CD14-positive monocyte (primary cell): ENCODE measurements at regions not wholly inside any gene's neighbourhood (a gene's known extent, or its start where the extent isn't known, plus 50 kb on each side); places are given as distances from the start of the nearest gene placed in this dataset.

Experiments used
- DNase-seq, 3 donors: peaks; one replicate each; pipeline ENCODE4 v3.0.0-alpha.2; 2011 to 2022
- H2AFZ ChIP-seq: 2 replicates; pipeline ENCODE4 v1.6.0; 2012; ENCODE audit warnings: mild to moderate bottlenecking, low read depth, low read length, inconsistent platforms; ENCODE audit not compliant: insufficient read depth, poor library complexity, severe bottlenecking
- H3K27ac ChIP-seq, 2 donors: 1 replicate in 1 of 2; 2 replicates in 1 of 2; pipeline ENCODE4 v1.5.1; 2012 to 2013; ENCODE audit warnings: low read length in 2 of 2, control low read depth in 1 of 2, inconsistent platforms in 1 of 2, low read depth in 1 of 2, mild to moderate bottlenecking in 1 of 2
- H3K27me3 ChIP-seq, 2 donors: one replicate each; pipeline versions ENCODE4 v1.6.0 to v1.6.1; 2011 to 2013; ENCODE audit warnings: low read length in 2 of 2; ENCODE audit not compliant: control insufficient read depth in 2 of 2, insufficient read depth in 2 of 2
- H3K36me3 ChIP-seq, 2 donors: replicated peaks in 1 of 2; 1 replicate in 1 of 2; 2 replicates in 1 of 2; pipeline versions ENCODE4 v1.5.1 to v1.6.1; 2012 to 2013; ENCODE audit warnings: low read length in 2 of 2, control low read depth in 1 of 2, inconsistent platforms in 1 of 2, mild to moderate bottlenecking in 1 of 2; ENCODE audit not compliant: insufficient read depth in 2 of 2, control insufficient read depth in 1 of 2
- H3K4me1 ChIP-seq, 2 donors: 1 replicate in 1 of 2; 2 replicates in 1 of 2; pipeline versions ENCODE4 v1.5.1 to v1.6.1; 2012 to 2013; ENCODE audit warnings: low read length in 2 of 2, control low read depth in 1 of 2, inconsistent platforms in 1 of 2, mild to moderate bottlenecking in 1 of 2, moderate library complexity in 1 of 2; ENCODE audit not compliant: insufficient read depth in 2 of 2, control insufficient read depth in 1 of 2
- H3K4me2 ChIP-seq: replicated peaks from 2 replicates; pipeline ENCODE3; 2012; ENCODE audit warnings: low read length, moderate library complexity, mild to moderate bottlenecking; ENCODE audit not compliant: poor library complexity, severe bottlenecking; ENCODE audit errors: extremely low read depth
- H3K4me3 ChIP-seq, 3 experiments: fragments of 200-600 bp in 1 of 3; sonication (generic) in 1 of 3; replicated peaks in 1 of 3; 1 replicate in 2 of 3; 2 replicates in 1 of 3; pipeline ENCODE4 v1.5.1; 2011 to 2013; ENCODE audit warnings: low read length in 3 of 3, mild to moderate bottlenecking in 3 of 3, control low read depth in 2 of 3, low read depth in 2 of 3, inconsistent platforms in 1 of 3, moderate library complexity in 1 of 3
- H3K79me2 ChIP-seq: 2 replicates; pipeline ENCODE4 v1.6.0; 2012; ENCODE audit warnings: mild to moderate bottlenecking, control low read depth, inconsistent platforms, low read length, moderate library complexity; ENCODE audit not compliant: insufficient read depth
- H3K9ac ChIP-seq: 2 replicates; pipeline ENCODE4 v1.6.0; 2017; ENCODE audit warnings: low read length, mild to moderate bottlenecking; ENCODE audit not compliant: insufficient read depth, poor library complexity, severe bottlenecking
- H3K9me3 ChIP-seq, 2 donors: replicated peaks in 1 of 2; 1 replicate in 1 of 2; 2 replicates in 1 of 2; pipeline versions ENCODE4 v1.5.1 to v1.6.1; 2012 to 2013; ENCODE audit warnings: low read length in 2 of 2, control low read depth in 1 of 2; ENCODE audit not compliant: control insufficient read depth in 1 of 2, insufficient read depth in 1 of 2
- H4K20me1 ChIP-seq: 2 replicates; pipeline ENCODE4 v1.6.0; 2012; ENCODE audit warnings: mild to moderate bottlenecking, low read length, control low read depth, moderate library complexity; ENCODE audit not compliant: insufficient read depth
- H3K27ac Mint-ChIP-seq, 7 donors: one replicate each; pipeline ENCODE4 v1.8.0; 2020; ENCODE audit warnings: mild to moderate bottlenecking in 7 of 7, mixed read lengths in 7 of 7, moderate library complexity in 6 of 7, inconsistent platforms in 2 of 7
- H3K27me3 Mint-ChIP-seq, 3 donors: one replicate each; pipeline ENCODE4 v1.8.0; 2021 to 2022; ENCODE audit warnings: low read depth in 3 of 3, mild to moderate bottlenecking in 3 of 3, mixed read lengths in 3 of 3, moderate library complexity in 3 of 3, inconsistent platforms in 1 of 3
- H3K36me3 Mint-ChIP-seq, 2 donors: one replicate each; pipeline ENCODE4 v1.8.0; 2020; ENCODE audit warnings: mixed read lengths in 2 of 2, inconsistent platforms in 1 of 2, mild to moderate bottlenecking in 1 of 2
- H3K4me1 Mint-ChIP-seq: one replicate; pipeline ENCODE4 v1.8.0; 2020; ENCODE audit warnings: mild to moderate bottlenecking, mixed read lengths
- H3K4me3 Mint-ChIP-seq, 2 donors: one replicate each; pipeline ENCODE4 v1.8.0; 2020; ENCODE audit warnings: mild to moderate bottlenecking in 2 of 2, mixed read lengths in 2 of 2, moderate library complexity in 1 of 2
- H3K9me3 Mint-ChIP-seq, 7 donors: one replicate each; pipeline ENCODE4 v1.8.0; 2020 to 2022; ENCODE audit warnings: mixed read lengths in 7 of 7, mild to moderate bottlenecking in 6 of 7, moderate library complexity in 6 of 7, inconsistent platforms in 2 of 7
- WGBS: methylation state at CpG from one replicate; pipeline ENCODE4 v1.1.5; 2013; ENCODE audit warnings: missing lambda C conversion rate; ENCODE audit not compliant: insufficient coverage; 5-methylcytosine and 5-hydroxymethylcytosine counted together
- intact Hi-C, 2 donors: fragments of 100-400 bp; cut with micrococcal nuclease; formaldehyde crosslinking; loops; one replicate each; pipeline versions ENCODE4 v1.15.0 to v1.15.1; 2023
- TF ChIP-seq, protein P1 (sequence below): fragments of 200-600 bp; IDR thresholded peaks from one replicate; pipeline ENCODE4 v1.8.0; 2022; ENCODE audit warnings: antibody characterized with exemption, mild to moderate bottlenecking

DNA sequence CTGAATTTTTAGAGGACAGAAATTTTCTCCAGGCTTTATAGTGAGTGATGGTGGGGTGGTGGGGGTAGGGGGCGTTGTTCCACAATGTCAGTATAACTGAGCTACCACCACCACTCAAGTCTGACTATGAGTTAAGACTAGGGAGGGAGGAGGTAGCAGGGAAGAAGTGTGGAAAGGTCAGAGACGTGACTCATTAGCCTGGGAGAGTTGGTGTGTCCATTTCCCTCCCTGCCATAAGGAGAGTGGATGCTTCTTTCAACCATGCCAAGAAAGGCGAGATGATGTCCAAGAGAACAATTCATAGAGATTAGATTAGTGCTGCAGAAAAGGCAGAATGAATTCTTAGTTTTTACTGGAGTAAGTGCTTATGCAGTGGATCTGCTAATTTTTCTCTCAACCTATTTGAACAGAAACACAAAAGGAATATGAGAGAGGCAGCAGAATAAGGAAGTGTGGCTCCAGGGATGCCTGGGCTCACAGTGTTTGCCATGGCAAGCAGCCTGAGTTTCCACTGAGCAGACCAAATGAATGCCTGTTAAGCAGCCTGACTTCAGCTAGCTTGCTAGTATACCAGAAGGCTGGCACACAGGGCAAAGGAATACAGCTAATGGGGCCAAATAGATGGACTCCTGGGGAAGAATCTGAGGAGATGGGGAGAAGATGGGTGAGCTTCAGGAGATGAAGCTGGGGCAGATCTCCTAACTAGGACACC lies 708.9 kb downstream of the NTRK3 start:
- no peak overlapping the region for H3K9ac ChIP-seq
- H4K20me1 ChIP-seq: no peaks in the 10 kb centered on the region
- no peak overlapping the region for H3K27ac ChIP-seq
- H3K4me2 ChIP-seq: no peak overlapping the region
- H3K79me2 ChIP-seq: no peaks in the 10 kb centered on the region
- peaks cover 0 to 4% of the 10 kb centered on the region in 2 donors for H3K9me3 ChIP-seq
- Mint-ChIP-seq H3K9me3 (peaks cover 0 to 8% (median 4%) of the 10 kb centered on the region in 7 donors), H3K4me3 (no peak overlapping the region), H3K27me3 (peaks cover 0 to 2% (median 0%) of the 10 kb centered on the region in 3 donors), H3K36me3 (no peaks in the 10 kb centered on the region), H3K4me1 (no peaks in the 10 kb centered on the region), H3K27ac (no peak overlapping the region)
- no peak overlapping the region for H2AFZ ChIP-seq
- TF ChIP-seq, protein P1, sequence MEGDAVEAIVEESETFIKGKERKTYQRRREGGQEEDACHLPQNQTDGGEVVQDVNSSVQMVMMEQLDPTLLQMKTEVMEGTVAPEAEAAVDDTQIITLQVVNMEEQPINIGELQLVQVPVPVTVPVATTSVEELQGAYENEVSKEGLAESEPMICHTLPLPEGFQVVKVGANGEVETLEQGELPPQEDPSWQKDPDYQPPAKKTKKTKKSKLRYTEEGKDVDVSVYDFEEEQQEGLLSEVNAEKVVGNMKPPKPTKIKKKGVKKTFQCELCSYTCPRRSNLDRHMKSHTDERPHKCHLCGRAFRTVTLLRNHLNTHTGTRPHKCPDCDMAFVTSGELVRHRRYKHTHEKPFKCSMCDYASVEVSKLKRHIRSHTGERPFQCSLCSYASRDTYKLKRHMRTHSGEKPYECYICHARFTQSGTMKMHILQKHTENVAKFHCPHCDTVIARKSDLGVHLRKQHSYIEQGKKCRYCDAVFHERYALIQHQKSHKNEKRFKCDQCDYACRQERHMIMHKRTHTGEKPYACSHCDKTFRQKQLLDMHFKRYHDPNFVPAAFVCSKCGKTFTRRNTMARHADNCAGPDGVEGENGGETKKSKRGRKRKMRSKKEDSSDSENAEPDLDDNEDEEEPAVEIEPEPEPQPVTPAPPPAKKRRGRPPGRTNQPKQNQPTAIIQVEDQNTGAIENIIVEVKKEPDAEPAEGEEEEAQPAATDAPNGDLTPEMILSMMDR: no peak
- H3K27me3 ChIP-seq: no peaks in the 10 kb centered on the region
- no peaks in the 10 kb centered on the region for H3K4me1 ChIP-seq
- no peaks in the 10 kb centered on the region for H3K36me3 ChIP-seq
- WGBS: no CpG with 5 or more reads among the region's 3 CpGs
- H3K4me3 ChIP-seq: no peak overlapping the region
- no peak for DNase-seq
- intact Hi-C loops: no loop called here

DNA sequence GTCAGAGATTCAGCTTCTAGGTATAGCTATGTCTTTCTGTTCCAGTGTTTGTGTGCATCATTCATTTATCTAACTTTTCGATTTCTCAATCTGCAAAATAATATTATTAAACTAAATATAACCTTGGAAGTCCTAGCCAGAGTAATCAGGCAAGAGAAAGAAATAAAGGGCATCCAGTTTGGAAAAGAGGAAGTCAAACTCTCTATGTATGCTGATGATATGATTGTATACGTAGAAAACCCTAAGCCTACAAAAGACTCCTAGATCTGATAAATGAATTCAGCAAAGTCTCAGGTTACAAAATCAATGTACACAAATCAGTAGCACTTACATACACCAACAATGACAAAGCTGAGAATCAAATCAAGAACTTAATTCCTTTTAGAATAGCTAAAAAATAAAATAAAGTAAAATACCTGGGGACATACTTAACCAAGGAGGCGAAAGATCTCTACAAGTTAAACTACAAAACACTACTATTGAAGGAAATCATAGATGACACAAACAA lies 718.2 kb downstream of the NTRK3 start:
- intact Hi-C loops: no loop called here
- Mint-ChIP-seq H3K9me3 (peaks cover 1 to 14% (median 4%) of the 10 kb centered on the region in 7 donors), H3K27ac (no peak overlapping the region), H3K27me3 (peaks cover 0 to under 1% (median 0%) of the 10 kb centered on the region in 3 donors), H3K36me3 (no peaks in the 10 kb centered on the region), H3K4me3 (no peak overlapping the region), H3K4me1 (no peaks in the 10 kb centered on the region)
- H4K20me1 ChIP-seq: no peaks in the 10 kb centered on the region
- H3K9me3 ChIP-seq: peaks cover 4 to 9% of the 10 kb centered on the region in 2 donors
- H3K27me3 ChIP-seq: no peaks in the 10 kb centered on the region
- no peak overlapping the region for H3K27ac ChIP-seq
- DNase-seq: no peak
- no peaks in the 10 kb centered on the region for H3K4me1 ChIP-seq
- H3K36me3 ChIP-seq: no peaks in the 10 kb centered on the region
- H3K9ac ChIP-seq: no peak overlapping the region
- TF ChIP-seq, protein P1: no peak
- no peak overlapping the region for H2AFZ ChIP-seq
- no peaks in the 10 kb centered on the region for H3K79me2 ChIP-seq
- no peak overlapping the region for H3K4me2 ChIP-seq
- WGBS: no CpG with 5 or more reads among the region's 3 CpGs
- no peak overlapping the region for H3K4me3 ChIP-seq
